NT2/D1 (cell line): ENCODE measurements at regions not wholly inside any gene's neighbourhood (a gene's known extent, or its start where the extent isn't known, plus 50 kb on each side); places are given as distances from the start of the nearest gene placed in this dataset.

ENCODE experiments used
- DNase-seq: peaks from one replicate; pipeline ENCODE4 v3.0.0-alpha.2; 2011; ENCODE audit warnings: low read depth, low spot score
- H3K27me3 ChIP-seq: 2 replicates; pipeline ENCODE4 v1.6.0; 2011; ENCODE audit warnings: mild to moderate bottlenecking; ENCODE audit not compliant: insufficient read length, insufficient read depth
- H3K36me3 ChIP-seq: 2 replicates; pipeline ENCODE4 v1.6.1; 2011; ENCODE audit warnings: mild to moderate bottlenecking, low read length, mixed read lengths; ENCODE audit not compliant: insufficient read depth, insufficient read length
- H3K4me1 ChIP-seq: 2 replicates; pipeline ENCODE4 v1.5.1; 2011; ENCODE audit not compliant: insufficient read depth, insufficient read length
- H3K4me3 ChIP-seq: 2 replicates; pipeline ENCODE4 v1.5.1; 2011; ENCODE audit warnings: low read depth; ENCODE audit not compliant: insufficient read length
- H3K9ac ChIP-seq: 2 replicates; pipeline ENCODE4 v1.6.0; 2011; ENCODE audit warnings: low read depth; ENCODE audit not compliant: insufficient read length
- H3K9me3 ChIP-seq: 2 replicates; pipeline ENCODE4 v1.5.1; 2011; ENCODE audit warnings: mild to moderate bottlenecking, low read length; ENCODE audit not compliant: insufficient read depth
- SUZ12 ChIP-seq: IDR thresholded peaks from 2 replicates; pipeline ENCODE4 v1.6.1; 2011; ENCODE audit not compliant: insufficient read length, insufficient read depth; ENCODE audit errors: extremely low read depth
- YY1 ChIP-seq: IDR thresholded peaks from 2 replicates; pipeline ENCODE4 v1.6.1; 2011; ENCODE audit not compliant: insufficient read length, insufficient read depth
- ZNF274 ChIP-seq: IDR thresholded peaks from 2 replicates; pipeline ENCODE4 v1.6.1; 2011; ENCODE audit warnings: mild to moderate bottlenecking, low read depth, low read length

DNA sequence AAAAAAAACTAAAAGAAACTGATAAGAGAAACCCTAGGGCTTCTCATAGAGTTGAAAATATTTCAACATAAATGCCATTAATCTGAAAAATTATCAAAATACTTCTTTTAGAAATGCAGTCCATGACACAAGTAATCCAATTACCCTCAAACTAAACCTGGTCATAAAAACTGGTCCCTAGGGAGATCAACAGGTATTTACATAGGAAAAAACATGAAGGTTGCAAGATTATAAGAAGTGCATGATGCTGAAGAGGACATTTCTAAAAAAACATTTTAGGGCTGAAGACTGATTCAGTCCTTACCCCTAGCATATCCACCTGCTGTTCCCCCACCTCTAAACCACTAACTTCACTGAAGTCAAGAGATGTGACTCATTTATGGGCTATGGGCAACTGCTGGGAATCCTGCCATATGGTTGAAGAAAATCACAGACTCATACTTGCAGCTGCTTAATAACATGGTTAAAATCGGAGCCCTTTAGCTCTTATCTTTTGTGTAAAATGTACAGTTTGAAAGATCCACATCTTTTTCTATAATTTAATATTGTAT lies 131.0 kb upstream of the RUNX1 start:
- no peak for TF ChIP-seq SUZ12
- no peak for TF ChIP-seq ZNF274
- TF ChIP-seq YY1 = no peak
- no peaks in the 10 kb centered on the region for H3K9me3 ChIP-seq
- DNase-seq = no peak
- H3K4me3 ChIP-seq = no peak overlapping the region
- H3K4me1 ChIP-seq = no peaks in the 10 kb centered on the region
- H3K36me3 ChIP-seq = no peaks in the 10 kb centered on the region
- H3K27me3 ChIP-seq = no peaks in the 10 kb centered on the region
- no peak overlapping the region for H3K9ac ChIP-seq

DNA sequence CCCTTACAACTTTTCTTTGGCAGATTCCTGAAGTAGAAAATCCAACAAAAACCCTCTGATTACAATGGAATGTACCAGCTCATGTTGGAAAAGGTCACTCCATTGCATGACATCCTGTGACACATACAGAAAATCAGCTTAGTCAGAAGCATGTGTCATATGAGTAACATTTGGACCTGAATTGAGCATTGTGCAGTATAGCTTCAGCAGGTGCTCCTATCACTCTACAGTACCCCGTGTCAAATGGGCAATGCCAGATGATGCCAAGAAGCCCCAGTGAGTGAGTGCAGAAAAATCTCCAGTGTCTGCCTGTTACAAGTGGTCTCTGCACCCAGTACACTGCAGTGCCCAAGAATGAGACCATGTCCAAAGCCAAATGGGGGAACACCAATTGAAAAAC lies 129.7 kb upstream of the RUNX1 start:
- Histone ChIP-seq H3K36me3 (no peaks in the 10 kb centered on the region), H3K4me3 (no peak overlapping the region), H3K27me3 (no peaks in the 10 kb centered on the region), H3K9me3 (no peaks in the 10 kb centered on the region), H3K9ac (no peak overlapping the region), H3K4me1 (no peaks in the 10 kb centered on the region)
- no peak for TF ChIP-seq ZNF274
- no peak for TF ChIP-seq SUZ12
- no peak for TF ChIP-seq YY1
- DNase-seq = no peak

DNA sequence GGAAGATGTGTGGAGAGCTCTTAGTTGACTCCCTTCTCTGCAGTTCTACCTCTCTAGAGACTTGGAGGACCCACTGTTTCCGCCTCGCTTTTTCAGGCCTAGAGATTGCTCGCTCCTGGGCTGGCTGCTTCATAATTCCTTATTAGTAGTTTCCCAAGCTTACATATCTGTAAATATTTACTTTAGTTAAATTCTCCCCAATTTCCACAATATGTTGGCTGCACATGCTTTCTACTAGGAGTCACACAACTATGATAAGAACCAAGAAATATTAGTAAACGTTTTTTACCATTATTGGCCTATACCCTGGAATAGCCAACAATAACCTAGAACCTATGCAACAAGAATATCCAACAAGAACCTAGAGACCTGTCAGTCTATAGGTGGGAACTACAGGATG lies 129.0 kb upstream of the RUNX1 start:
- no peak for DNase-seq
- Histone ChIP-seq H3K4me3 (no peak overlapping the region), H3K27me3 (no peaks in the 10 kb centered on the region), H3K36me3 (no peaks in the 10 kb centered on the region), H3K9ac (no peak overlapping the region), H3K9me3 (no peaks in the 10 kb centered on the region), H3K4me1 (no peaks in the 10 kb centered on the region)
- TF ChIP-seq YY1 = no peak
- TF ChIP-seq SUZ12 = no peak
- no peak for TF ChIP-seq ZNF274

DNA sequence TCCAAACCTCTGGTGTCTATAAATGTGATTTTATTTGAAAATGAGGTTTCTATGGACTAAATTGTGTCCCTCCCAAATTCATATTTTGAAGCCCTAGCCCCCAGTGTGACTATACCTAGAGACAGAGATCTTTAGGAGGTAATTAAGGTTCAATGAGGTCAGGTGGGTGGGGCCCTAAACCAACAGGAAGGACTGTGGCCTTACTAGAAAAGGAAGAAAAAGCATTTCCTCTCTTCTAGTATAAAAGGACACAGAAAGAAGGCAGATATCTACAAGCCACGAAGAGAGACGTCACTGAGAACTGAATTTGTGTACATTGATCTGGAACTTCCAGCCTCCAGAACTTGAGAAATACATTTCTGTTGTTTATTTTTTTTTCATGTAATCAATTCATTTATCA lies 123.1 kb upstream of the RUNX1 start:
- no peaks in the 10 kb centered on the region for H3K36me3 ChIP-seq
- no peaks in the 10 kb centered on the region for H3K9me3 ChIP-seq
- DNase-seq = no peak
- no peaks in the 10 kb centered on the region for H3K27me3 ChIP-seq
- H3K9ac ChIP-seq = no peak overlapping the region
- TF ChIP-seq SUZ12 = no peak
- TF ChIP-seq YY1 = no peak
- no peak for TF ChIP-seq ZNF274
- H3K4me3 ChIP-seq = no peak overlapping the region
- H3K4me1 ChIP-seq = no peaks in the 10 kb centered on the region

DNA sequence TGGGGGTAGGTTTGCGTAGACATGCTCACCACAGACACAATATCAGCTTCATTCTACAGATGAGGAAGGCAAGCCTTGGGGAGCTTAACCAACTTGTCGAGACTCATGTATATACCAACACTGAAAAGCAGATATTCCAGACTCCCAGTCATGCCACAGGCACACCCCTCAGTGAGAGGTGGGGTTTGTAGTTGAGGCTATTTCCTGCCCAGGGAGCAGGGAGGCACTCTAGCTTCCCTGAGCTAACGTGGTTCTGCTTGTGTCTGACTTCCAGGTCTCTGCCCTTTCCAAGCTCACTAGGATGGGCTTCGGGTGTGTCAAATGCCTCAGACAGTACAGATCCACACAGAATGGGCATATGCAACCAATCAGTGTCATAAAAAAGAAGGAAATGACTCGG lies 122.3 kb upstream of the RUNX1 start:
- no peak overlapping the region for H3K4me3 ChIP-seq
- H3K4me1 ChIP-seq = no peaks in the 10 kb centered on the region
- no peak overlapping the region for H3K9ac ChIP-seq
- no peaks in the 10 kb centered on the region for H3K36me3 ChIP-seq
- TF ChIP-seq SUZ12 = no peak
- no peak for TF ChIP-seq ZNF274
- no peak for TF ChIP-seq YY1
- no peaks in the 10 kb centered on the region for H3K9me3 ChIP-seq
- H3K27me3 ChIP-seq = no peaks in the 10 kb centered on the region
- no peak for DNase-seq

DNA sequence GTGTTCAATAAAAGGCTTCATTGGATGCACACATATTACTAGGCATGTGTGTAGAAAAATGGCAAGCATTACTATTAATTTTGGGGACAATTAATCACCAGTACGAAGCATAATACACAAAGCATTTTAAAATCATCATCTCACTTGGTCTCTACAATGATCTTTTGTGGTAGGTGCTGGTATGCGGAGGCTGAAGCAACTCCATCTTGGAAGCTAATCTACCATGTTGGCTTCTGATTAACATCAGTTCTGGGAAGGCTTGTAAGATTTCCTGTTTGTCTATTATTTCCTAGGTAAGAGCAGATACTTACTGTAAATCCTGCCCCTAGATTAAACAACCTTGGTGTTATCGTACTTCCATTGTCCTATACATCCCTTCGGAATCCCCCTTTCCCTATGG lies 121.7 kb upstream of the RUNX1 start:
- Histone ChIP-seq H3K4me3 (no peak overlapping the region), H3K4me1 (no peaks in the 10 kb centered on the region), H3K36me3 (no peaks in the 10 kb centered on the region), H3K9me3 (no peaks in the 10 kb centered on the region), H3K9ac (no peak overlapping the region), H3K27me3 (no peaks in the 10 kb centered on the region)
- DNase-seq = no peak
- no peak for TF ChIP-seq ZNF274
- no peak for TF ChIP-seq YY1
- no peak for TF ChIP-seq SUZ12

DNA sequence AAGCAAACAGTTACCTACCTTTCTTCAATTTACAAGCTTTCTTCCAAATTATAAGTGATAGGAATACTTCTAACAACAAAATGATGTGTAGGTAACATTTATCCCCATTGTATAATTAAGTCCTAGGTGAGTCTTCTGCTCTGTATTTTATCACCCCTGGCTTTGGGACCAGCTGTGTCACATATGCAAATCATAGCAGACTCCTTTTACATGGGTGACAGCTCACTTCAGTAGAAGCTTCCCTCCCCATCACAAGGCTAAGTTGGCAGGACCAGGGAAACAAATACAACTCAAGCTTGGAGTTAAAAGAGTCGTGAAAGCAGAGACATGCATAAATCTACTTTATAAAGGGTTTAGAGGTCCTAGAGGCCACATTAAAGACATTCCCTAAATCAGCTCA lies 121.1 kb upstream of the RUNX1 start:
- Histone ChIP-seq H3K4me3 (no peak overlapping the region), H3K4me1 (no peaks in the 10 kb centered on the region), H3K9me3 (no peaks in the 10 kb centered on the region), H3K36me3 (no peaks in the 10 kb centered on the region), H3K27me3 (no peaks in the 10 kb centered on the region), H3K9ac (no peak overlapping the region)
- TF ChIP-seq YY1 (no peak), SUZ12 (no peak), ZNF274 (no peak)
- DNase-seq = no peak
